ENCODE measurements at regions not wholly inside any gene's neighbourhood (a gene's known extent, or its start where the extent isn't known, plus 50 kb on each side); places are given as distances from the start of the nearest gene placed in this dataset.
A peak's percentile ranks its signal among the peaks of the same experiment; 100 is the strongest.

- H3K27me3 ChIP-seq (ENCODE audit: insufficient read depth), result no peaks in the 10 kb centered on the region
- H3F3A ChIP-seq (replicated peaks; ENCODE audit: low read depth), result no peaks in the 10 kb centered on the region
- no peaks in the 10 kb centered on the region for H3K4me1 ChIP-seq (ENCODE audit: insufficient read depth)
- no peak for TF ChIP-seq ZNF114 (CRISPR knock-in tag; IDR thresholded peaks at IDR 0.05)
- no peak for TF ChIP-seq POLR2AphosphoS5 (IDR thresholded peaks at IDR 0.05; ENCODE audit: low read depth)
- TF ChIP-seq JUNB (IDR thresholded peaks at IDR 0.05; ENCODE audit: unreplicated experiment), result no peak
- no peak for TF ChIP-seq ZNF462 (CRISPR knock-in tag; IDR thresholded peaks at IDR 0.05)
- TF ChIP-seq CTCF (conservative IDR thresholded peaks at IDR 0.05; ENCODE audit: low read depth in 2 of 2), result no peak
- TF ChIP-seq EZH2phosphoT487 (IDR thresholded peaks at IDR 0.05; ENCODE audit: unreplicated experiment), result no peak
- TF ChIP-seq EZH2 (IDR thresholded peaks at IDR 0.05; ENCODE audit: low read depth, unreplicated experiment), result no peak
- TF ChIP-seq REST (IDR thresholded peaks at IDR 0.05; ENCODE audit: unreplicated experiment), result no peak
- TF ChIP-seq CREB1 (CRISPR knock-in tag; IDR thresholded peaks at IDR 0.05; ENCODE audit: low read depth), result no peak
- no peak for TF ChIP-seq STAT1 (IDR thresholded peaks at IDR 0.05; ENCODE audit: unreplicated experiment)
- TF ChIP-seq NANOG (IDR thresholded peaks at IDR 0.05; ENCODE audit: borderline replicate concordance), result no peak
- Mint-ChIP-seq H3K4me1 (peaks cover 8% of the 10 kb centered on the region; the same call in 2 of the 3 replicates), H3K27ac (no peak overlapping the region), H3K36me3 (ENCODE audit: low read depth) (no peaks in the 10 kb centered on the region), H3K9me3 (no peaks in the 10 kb centered on the region), H3K27me3 (ENCODE audit: insufficient read depth, low read depth, poor library complexity) (no peaks in the 10 kb centered on the region), H3K4me3 (no peak overlapping the region)
- DNase-seq (ENCODE audit: low spot score), result peak; percentile 50
- 0 out of 2 replicates have a peak, but pooled peaks cover 2% of the 10 kb centered on the region for H4K20me1 ChIP-seq (replicated peaks; ENCODE audit: insufficient read depth)
- H2AFZ ChIP-seq, result peak overlapping the region; percentile 53; the same call in 1 of the 2 replicates
- H3K27ac ChIP-seq (ENCODE audit: low read depth), result no peak overlapping the region
- H3K36me3 ChIP-seq (ENCODE audit: insufficient read depth), result no peaks in the 10 kb centered on the region
- H3K9me2 ChIP-seq (ENCODE audit: insufficient read depth), result no peaks in the 10 kb centered on the region
- ATAC-seq, result peak; percentile 75
- no peak overlapping the region for H3K4me3 ChIP-seq
- no peaks in the 10 kb centered on the region for H3K79me2 ChIP-seq (replicated peaks; ENCODE audit: insufficient read depth)
- H3K4me2 ChIP-seq, result no peak overlapping the region
These were observed 302.8 kb downstream of the GALC start for GRCh38 chr14:87690076-87690613.

Measured in GM23338 (cell line).